Suprapubic skin (tissue), 4 donors: ENCODE measurements at regions not wholly inside any gene's neighbourhood (a gene's known extent, or its start where the extent isn't known, plus 50 kb on each side); places are given as distances from the start of the nearest gene placed in this dataset.

Source experiments
- DNase-seq, 2 donors: peaks; one replicate each; pipeline ENCODE4 v3.0.0-alpha.2; 2019; ENCODE audit warnings: low spot score in 2 of 2
- H3K27ac ChIP-seq: fragments of 200-600 bp; sonication (generic); one replicate; pipeline ENCODE4 v1.5.1; 2019
- H3K27me3 ChIP-seq: fragments of 200-600 bp; sonication (generic); one replicate; pipeline ENCODE4 v1.5.1; 2019
- H3K36me3 ChIP-seq: fragments of 200-600 bp; sonication (generic); one replicate; pipeline ENCODE4 v1.5.1; 2019
- H3K4me1 ChIP-seq: fragments of 200-600 bp; sonication (generic); one replicate; pipeline ENCODE4 v1.5.1; 2019
- H3K4me3 ChIP-seq: fragments of 200-600 bp; sonication (generic); one replicate; pipeline ENCODE4 v1.5.1; 2019; ENCODE audit warnings: mild to moderate bottlenecking
- H3K9me3 ChIP-seq: fragments of 200-600 bp; sonication (generic); one replicate; pipeline ENCODE4 v1.5.1; 2019
- EP300 ChIP-seq: sonication (generic); formaldehyde crosslinking; IDR thresholded peaks from one replicate; pipeline ENCODE4 v1.6.1; 2017; ENCODE audit warnings: antibody characterized with exemption
- POLR2A ChIP-seq, 2 donors: fragments of 450-650 bp; IDR thresholded peaks; one replicate each; pipeline ENCODE4 v1.6.1; 2017; ENCODE audit warnings: antibody characterized with exemption in 2 of 2, mild to moderate bottlenecking in 2 of 2, moderate library complexity in 2 of 2
- POLR2AphosphoS5 ChIP-seq, 3 donors: sonication (generic); formaldehyde crosslinking; IDR thresholded peaks; one replicate each; pipeline ENCODE4 v1.6.1; 2017; ENCODE audit warnings: antibody characterized with exemption in 3 of 3
- WGBS: methylation state at CpG from one replicate; pipeline ENCODE4 v1.1.5; 2018; 5-methylcytosine and 5-hydroxymethylcytosine counted together
- TF ChIP-seq, protein P1 (sequence below), 2 donors: fragments of 200-600 bp in 1 of 2; fragments of 450-650 bp in 1 of 2; sonication (generic) in 1 of 2; IDR thresholded peaks; one replicate each; pipeline ENCODE4 v1.5.1; 2016 to 2019; ENCODE audit warnings: antibody characterized with exemption in 2 of 2, mild to moderate bottlenecking in 1 of 2, moderate library complexity in 1 of 2

DNA sequence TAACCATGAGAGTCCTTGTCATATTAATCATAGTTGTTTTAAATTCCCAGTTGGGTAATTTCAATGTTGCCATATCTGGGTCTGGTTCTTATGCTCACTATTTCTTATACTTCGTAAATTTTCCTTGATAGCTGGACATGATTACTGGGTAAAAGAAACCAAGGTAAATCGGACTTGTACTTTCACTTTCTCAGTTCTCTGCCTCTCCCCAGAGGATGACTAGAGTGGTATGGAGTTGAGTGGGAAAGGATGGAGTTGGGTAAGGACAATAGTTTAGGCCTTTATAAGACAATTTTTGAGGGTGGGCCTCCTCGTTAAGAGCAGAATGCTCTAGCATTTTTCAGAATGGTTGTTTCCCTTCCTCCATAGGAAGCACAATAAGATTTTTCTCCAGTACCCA lies 106.1 kb downstream of the CRPPA start:
- Histone ChIP-seq H3K36me3 (no peaks in the 10 kb centered on the region), H3K9me3 (no peaks in the 10 kb centered on the region), H3K27me3 (no peaks in the 10 kb centered on the region), H3K4me1 (no peaks in the 10 kb centered on the region), H3K27ac (no peak overlapping the region), H3K4me3 (no peak overlapping the region)
- WGBS: 79% methylated on average over 3 of the region's 3 CpGs
- DNase-seq: no peak
- TF ChIP-seq POLR2AphosphoS5 (IDR thresholded peaks at IDR 0.05) (no peak), EP300 (no peak), POLR2A (IDR thresholded peaks at IDR 0.05) (no peak)
- TF ChIP-seq, protein P1, sequence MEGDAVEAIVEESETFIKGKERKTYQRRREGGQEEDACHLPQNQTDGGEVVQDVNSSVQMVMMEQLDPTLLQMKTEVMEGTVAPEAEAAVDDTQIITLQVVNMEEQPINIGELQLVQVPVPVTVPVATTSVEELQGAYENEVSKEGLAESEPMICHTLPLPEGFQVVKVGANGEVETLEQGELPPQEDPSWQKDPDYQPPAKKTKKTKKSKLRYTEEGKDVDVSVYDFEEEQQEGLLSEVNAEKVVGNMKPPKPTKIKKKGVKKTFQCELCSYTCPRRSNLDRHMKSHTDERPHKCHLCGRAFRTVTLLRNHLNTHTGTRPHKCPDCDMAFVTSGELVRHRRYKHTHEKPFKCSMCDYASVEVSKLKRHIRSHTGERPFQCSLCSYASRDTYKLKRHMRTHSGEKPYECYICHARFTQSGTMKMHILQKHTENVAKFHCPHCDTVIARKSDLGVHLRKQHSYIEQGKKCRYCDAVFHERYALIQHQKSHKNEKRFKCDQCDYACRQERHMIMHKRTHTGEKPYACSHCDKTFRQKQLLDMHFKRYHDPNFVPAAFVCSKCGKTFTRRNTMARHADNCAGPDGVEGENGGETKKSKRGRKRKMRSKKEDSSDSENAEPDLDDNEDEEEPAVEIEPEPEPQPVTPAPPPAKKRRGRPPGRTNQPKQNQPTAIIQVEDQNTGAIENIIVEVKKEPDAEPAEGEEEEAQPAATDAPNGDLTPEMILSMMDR (IDR thresholded peaks at IDR 0.05): no peak

DNA sequence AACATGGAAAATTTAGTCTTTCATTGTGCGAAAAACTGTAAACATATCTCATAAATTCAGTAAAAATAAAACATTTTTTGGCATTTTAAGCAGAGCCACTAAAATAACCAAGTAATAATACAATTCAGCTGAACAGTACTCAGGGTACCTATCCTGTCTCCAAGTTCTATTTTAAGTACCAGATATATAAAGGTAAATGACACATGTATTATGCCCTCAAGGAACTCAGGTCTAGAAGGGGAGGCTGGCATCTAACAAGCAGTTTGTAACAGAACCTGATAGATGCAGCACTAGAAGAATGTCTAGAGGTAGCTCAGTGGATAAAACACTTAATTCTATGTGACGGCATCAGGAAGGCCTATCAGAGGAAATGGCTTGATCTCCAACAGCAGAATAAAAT lies 112.2 kb downstream of the CRPPA start:
- no peak for TF ChIP-seq POLR2A (IDR thresholded peaks at IDR 0.05)
- no peak for TF ChIP-seq EP300
- TF ChIP-seq, protein P1 (IDR thresholded peaks at IDR 0.05): no peak
- no peak for TF ChIP-seq POLR2AphosphoS5 (IDR thresholded peaks at IDR 0.05)
- H3K9me3 ChIP-seq: no peaks in the 10 kb centered on the region
- H3K27ac ChIP-seq: no peak overlapping the region
- no peaks in the 10 kb centered on the region for H3K4me1 ChIP-seq
- no peaks in the 10 kb centered on the region for H3K27me3 ChIP-seq
- 93% methylated on average over 2 of the region's 2 CpGs for WGBS
- H3K4me3 ChIP-seq: no peak overlapping the region
- DNase-seq: no peak
- no peaks in the 10 kb centered on the region for H3K36me3 ChIP-seq

DNA sequence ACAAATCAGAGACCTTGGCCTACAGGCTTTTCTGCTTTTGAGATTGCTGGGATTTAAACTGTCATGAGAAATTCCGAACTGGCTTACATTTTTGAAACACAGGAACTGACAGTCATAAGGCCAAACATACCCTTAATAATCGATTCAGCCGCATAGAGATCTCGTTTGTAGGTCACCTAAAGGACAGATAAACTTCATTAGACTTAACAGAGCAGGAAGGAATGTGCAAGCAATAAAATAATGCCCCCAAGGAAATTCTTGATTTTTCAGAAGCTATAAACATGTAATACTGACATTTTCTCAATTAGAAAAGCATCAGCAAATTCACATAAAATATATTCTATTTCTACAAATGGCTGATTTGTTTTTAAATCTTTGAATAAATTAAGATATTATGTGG lies 120.0 kb downstream of the CRPPA start:
- DNase-seq: no peak
- no peak overlapping the region for H3K27ac ChIP-seq

DNA sequence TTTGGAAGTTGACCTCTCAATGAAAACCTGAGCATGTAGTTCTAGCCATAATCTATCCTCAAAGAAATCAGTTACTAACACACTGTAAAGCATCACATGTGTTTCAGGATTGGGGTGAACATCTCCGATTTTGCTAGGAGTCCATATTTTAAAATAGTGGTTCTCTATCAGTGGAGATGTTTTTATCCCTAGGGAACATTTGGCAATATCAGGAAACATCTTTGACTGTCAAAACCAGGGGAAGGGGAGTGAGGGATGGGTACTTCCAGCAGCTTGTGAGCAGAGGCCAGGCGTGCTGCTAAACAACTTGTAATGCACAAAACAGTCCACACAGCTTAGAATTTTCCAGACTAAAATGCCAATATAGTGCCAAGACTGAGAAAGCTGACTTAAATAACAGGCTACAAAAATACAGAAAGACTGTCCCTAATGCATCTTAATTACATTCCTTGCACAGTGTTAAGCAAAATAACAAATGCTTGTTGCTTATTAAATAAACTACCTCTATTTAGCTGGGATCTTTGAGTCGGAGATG lies 120.9 kb downstream of the CRPPA start:
- Histone ChIP-seq H3K27ac (no peak overlapping the region), H3K36me3 (no peaks in the 10 kb centered on the region), H3K4me3 (no peak overlapping the region), H3K27me3 (no peaks in the 10 kb centered on the region), H3K4me1 (no peaks in the 10 kb centered on the region), H3K9me3 (no peaks in the 10 kb centered on the region)
- 93% methylated on average over 3 of the region's 3 CpGs for WGBS
- DNase-seq: no peak
- TF ChIP-seq EP300 (no peak), POLR2A (IDR thresholded peaks at IDR 0.05) (no peak), POLR2AphosphoS5 (IDR thresholded peaks at IDR 0.05) (no peak)
- TF ChIP-seq, protein P1 (IDR thresholded peaks at IDR 0.05): no peak

More for the DNA sequence above, 120.0 kb downstream of the CRPPA start:
- 58% methylated on average over 4 of the region's 4 CpGs for WGBS
- H3K27me3 ChIP-seq: no peaks in the 10 kb centered on the region
- no peaks in the 10 kb centered on the region for H3K4me1 ChIP-seq
- H3K9me3 ChIP-seq: no peaks in the 10 kb centered on the region
- no peak overlapping the region for H3K4me3 ChIP-seq
- H3K36me3 ChIP-seq: no peaks in the 10 kb centered on the region
- TF ChIP-seq POLR2A (IDR thresholded peaks at IDR 0.05) (no peak), EP300 (no peak), POLR2AphosphoS5 (IDR thresholded peaks at IDR 0.05) (no peak)
- TF ChIP-seq, protein P1 (IDR thresholded peaks at IDR 0.05): no peak

DNA sequence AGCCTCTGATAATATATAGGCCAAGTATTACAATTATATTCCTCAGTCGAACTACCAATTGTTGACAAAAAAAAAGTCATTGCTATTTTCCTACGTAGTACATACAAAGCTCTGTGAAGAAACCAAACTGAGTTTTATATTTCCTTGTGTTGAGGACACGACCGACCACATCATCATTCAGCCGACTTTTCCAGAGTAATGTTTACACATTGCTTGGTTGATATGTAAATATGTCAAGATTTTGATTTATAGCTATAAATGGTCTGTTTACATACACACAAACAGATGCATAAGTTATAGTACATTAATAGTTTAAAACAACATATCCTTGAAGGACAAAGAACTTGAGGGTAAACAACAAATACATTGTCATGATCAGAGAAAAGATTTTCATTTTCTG lies 121.5 kb downstream of the CRPPA start:
- TF ChIP-seq EP300: no peak
- no peak for TF ChIP-seq POLR2AphosphoS5 (IDR thresholded peaks at IDR 0.05)
- no peak for TF ChIP-seq POLR2A (IDR thresholded peaks at IDR 0.05)
- TF ChIP-seq, protein P1 (IDR thresholded peaks at IDR 0.05): no peak
- Histone ChIP-seq H3K4me1 (no peaks in the 10 kb centered on the region), H3K9me3 (no peaks in the 10 kb centered on the region), H3K27me3 (no peaks in the 10 kb centered on the region), H3K27ac (no peak overlapping the region), H3K36me3 (no peaks in the 10 kb centered on the region), H3K4me3 (no peak overlapping the region)
- WGBS: 80% methylated on average over 5 of the region's 5 CpGs
- DNase-seq: no peak
